ENCODE measurements at regions not wholly inside any gene's neighbourhood (a gene's known extent, or its start where the extent isn't known, plus 50 kb on each side); places are given as distances from the start of the nearest gene placed in this dataset.
"Not testable (repeated sequence)": the region's sequence is repeated elsewhere in the genome, so short reads cannot be mapped to it uniquely, and the experiment has no call there.

DNA sequence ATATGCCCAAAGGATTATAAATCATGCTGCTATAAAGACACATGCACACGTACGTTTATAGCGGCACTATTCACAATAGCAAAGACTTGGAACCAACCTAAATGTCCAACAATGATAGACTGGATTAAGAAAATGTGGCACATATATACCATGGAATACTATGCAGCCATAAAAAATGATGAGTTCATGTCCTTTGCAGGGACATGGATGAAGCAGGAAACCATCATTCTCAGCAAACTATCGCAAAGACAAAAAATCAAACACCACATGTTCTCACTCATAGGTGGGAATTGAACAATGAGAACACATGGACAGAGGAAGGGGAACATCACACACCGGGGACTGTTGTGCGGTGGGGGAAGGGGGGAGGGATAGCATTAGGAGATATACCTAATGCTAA lies 51.3 kb upstream of the CD163 start:
- TF ChIP-seq POLR2AphosphoS5, POLR2A (IDR thresholded peaks at IDR 0.05): not testable (repeated sequence)

Measured in spleen (tissue), 3 donors.